SK-N-SH (cell line): ENCODE measurements at regions not wholly inside any gene's neighbourhood (a gene's known extent, or its start where the extent isn't known, plus 50 kb on each side); places are given as distances from the start of the nearest gene placed in this dataset.

Experiments
- CTCF ChIA-PET: fragments of 300-600, 350-600 bp; formaldehyde crosslinking; extraction: SDS; loops from one replicate; lab custom pipeline; 2021; lab: Yijun Ruan, JAX
- POLR2A ChIA-PET: fragments of 350-600 bp; sonication (Branson Sonifier 250); formaldehyde crosslinking; extraction: SDS; loops from one replicate; lab custom pipeline; 2020; ENCODE audit warnings: antibody characterized with exemption, inconsistent platforms; lab: Yijun Ruan, JAX
- DNase-seq: peaks from one replicate; pipeline ENCODE4 v3.0.0; 2012
- H2AFZ ChIP-seq: fragments of 200-600 bp; sonication (generic); 2 replicates; pipeline ENCODE4 v1.8.1; 2016; ENCODE audit warnings: antibody characterized with exemption, mild to moderate bottlenecking, low read depth
- H3F3A ChIP-seq: fragments of 200-600 bp; sonication (generic); replicated peaks from 2 replicates; pipeline ENCODE3; 2016; ENCODE audit warnings: antibody characterized with exemption, mild to moderate bottlenecking; ENCODE audit not compliant: insufficient read depth
- H3K27ac ChIP-seq, 2 experiments: fragments of 200-500 bp in 1 of 2; fragments of 200-600 bp in 1 of 2; sonication (Bioruptor generic) in 1 of 2; sonication (generic), shearing (Covaris generic) in 1 of 2; 2 replicates each; pipeline versions ENCODE4 v1.5.1 to v1.6.1; 2014 to 2016; ENCODE audit warnings: low read depth in 2 of 2, inconsistent platforms in 1 of 2, low read length in 1 of 2, mild to moderate bottlenecking in 1 of 2, mixed read lengths in 1 of 2
- H3K27me3 ChIP-seq: fragments of 200-600 bp; sonication (generic), shearing (Covaris generic); 2 replicates; pipeline ENCODE4 v1.6.1; 2016; ENCODE audit warnings: mixed run types; ENCODE audit not compliant: insufficient read depth
- H3K36me3 ChIP-seq, 2 experiments: fragments of 200-500 bp in 1 of 2; fragments of 200-600 bp in 1 of 2; sonication (Bioruptor generic) in 1 of 2; sonication (generic) in 1 of 2; replicated peaks in 1 of 2; 2 replicates each; pipeline versions ENCODE3 to v1.5.1; 2014 to 2016; ENCODE audit warnings: low read length in 1 of 2, mild to moderate bottlenecking in 1 of 2; ENCODE audit not compliant: insufficient read depth in 2 of 2, control insufficient read depth in 1 of 2
- H3K4me1 ChIP-seq, 2 experiments: fragments of 200-500 bp in 1 of 2; fragments of 200-600 bp in 1 of 2; sonication (Bioruptor generic) in 1 of 2; sonication (generic), shearing (Covaris generic) in 1 of 2; 2 replicates each; pipeline versions ENCODE4 v1.5.1 to v1.6.1; 2014 to 2016; ENCODE audit warnings: low read depth in 1 of 2, low read length in 1 of 2, mixed run types in 1 of 2; ENCODE audit not compliant: insufficient read depth in 2 of 2, control insufficient read depth in 1 of 2
- H3K4me2 ChIP-seq: fragments of 200-600 bp; sonication (generic), shearing (Covaris generic); 2 replicates; pipeline ENCODE4 v1.6.1; 2017; ENCODE audit warnings: mixed run types
- H3K4me3 ChIP-seq, 2 experiments: fragments of 200-500 bp in 1 of 2; fragments of 200-600 bp in 1 of 2; sonication (Bioruptor generic) in 1 of 2; sonication (generic), shearing (Covaris generic) in 1 of 2; 2 replicates each; pipeline versions ENCODE4 v1.5.1 to v1.8.1; 2014 to 2016; ENCODE audit warnings: low read depth in 2 of 2, inconsistent platforms in 1 of 2, low read length in 1 of 2, mild to moderate bottlenecking in 1 of 2, mixed read lengths in 1 of 2, moderate library complexity in 1 of 2
- H3K79me2 ChIP-seq: fragments of 200-600 bp; sonication (generic); 2 replicates; pipeline ENCODE4 v1.8.1; 2017; ENCODE audit warnings: mild to moderate bottlenecking; ENCODE audit not compliant: insufficient read depth
- H3K9ac ChIP-seq: fragments of 200-600 bp; sonication (generic); 2 replicates; pipeline ENCODE4 v1.6.1; 2017; ENCODE audit warnings: mixed run types
- H3K9me2 ChIP-seq: fragments of 200-600 bp; sonication (generic); 2 replicates; pipeline ENCODE4 v1.6.1; 2017; ENCODE audit warnings: mixed run types
- H3K9me3 ChIP-seq: fragments of 200-600 bp; sonication (generic); 2 replicates; pipeline ENCODE4 v1.6.1; 2017; ENCODE audit warnings: mixed run types, mild to moderate bottlenecking, moderate library complexity
- H4K20me1 ChIP-seq: fragments of 200-600 bp; sonication (generic); 2 replicates; pipeline ENCODE4 v1.6.1; 2017; ENCODE audit warnings: mild to moderate bottlenecking, mixed run types; ENCODE audit not compliant: insufficient read depth
- CHD2 ChIP-seq: fragments of 150-350 bp; IDR thresholded peaks from 2 replicates; pipeline ENCODE4 v1.6.1; 2018; ENCODE audit warnings: low read length; ENCODE audit not compliant: partially characterized antibody
- ELF1 ChIP-seq: IDR thresholded peaks from 2 replicates; pipeline ENCODE4 v1.4.0; 2012
- FOSL2 ChIP-seq: IDR thresholded peaks from 2 replicates; pipeline ENCODE4 v1.4.0; 2012; ENCODE audit warnings: low read depth, mild to moderate bottlenecking, moderate library complexity, borderline replicate concordance
- FOXJ3 ChIP-seq: sonication (generic); formaldehyde crosslinking; IDR thresholded peaks from 2 replicates; pipeline ENCODE4 v1.5.1; 2020; ENCODE audit warnings: mild to moderate bottlenecking, missing genetic modification reagents
- GABPA ChIP-seq: IDR thresholded peaks from 2 replicates; pipeline ENCODE4 v1.4.0; 2012; ENCODE audit warnings: low read depth, mild to moderate bottlenecking
- NRF1 ChIP-seq: IDR thresholded peaks from 2 replicates; pipeline ENCODE4 v1.6.1; 2012; ENCODE audit warnings: low read depth, mild to moderate bottlenecking, low read length
- RAD21 ChIP-seq: IDR thresholded peaks from 2 replicates; pipeline ENCODE4 v1.6.1; 2012; ENCODE audit warnings: mild to moderate bottlenecking, low read length
- RCOR1 ChIP-seq: fragments of 150-350 bp; IDR thresholded peaks from 2 replicates; pipeline ENCODE4 v1.6.1; 2017; ENCODE audit warnings: antibody characterized with exemption, low read length
- RFX5 ChIP-seq: IDR thresholded peaks from 2 replicates; pipeline ENCODE4 v1.6.1; 2012; ENCODE audit warnings: mild to moderate bottlenecking, improper control_type of control experiment, low read length
- RXRA ChIP-seq: IDR thresholded peaks from 2 replicates; pipeline ENCODE4 v1.4.0; 2012; ENCODE audit warnings: low read depth, mild to moderate bottlenecking, borderline replicate concordance
- SMC3 ChIP-seq: IDR thresholded peaks from 2 replicates; pipeline ENCODE4 v1.6.1; 2012; ENCODE audit warnings: low read depth, low read length, improper control_type of control experiment
- TCF12 ChIP-seq: IDR thresholded peaks from 2 replicates; pipeline ENCODE4 v1.4.0; 2012
- YY1 ChIP-seq: IDR thresholded peaks from 2 replicates; pipeline ENCODE4 v1.4.0; 2012; ENCODE audit warnings: low read depth, mild to moderate bottlenecking
- WGBS: methylation state at CpG from one replicate; pipeline ENCODE4 v1.1.6; 2017; ENCODE audit warnings: low lambda C conversion rate; 5-methylcytosine and 5-hydroxymethylcytosine counted together
- TF ChIP-seq, protein P1 (sequence below): fragments of 150-350 bp; IDR thresholded peaks from 2 replicates; pipeline ENCODE4 v1.6.1; 2016; ENCODE audit warnings: mild to moderate bottlenecking, low read depth, low read length
- TF ChIP-seq, protein P2 (sequence below): IDR thresholded peaks from 2 replicates; pipeline ENCODE4 v1.6.1; 2012; ENCODE audit warnings: mild to moderate bottlenecking, low read depth, low read length, moderate library complexity

DNA sequence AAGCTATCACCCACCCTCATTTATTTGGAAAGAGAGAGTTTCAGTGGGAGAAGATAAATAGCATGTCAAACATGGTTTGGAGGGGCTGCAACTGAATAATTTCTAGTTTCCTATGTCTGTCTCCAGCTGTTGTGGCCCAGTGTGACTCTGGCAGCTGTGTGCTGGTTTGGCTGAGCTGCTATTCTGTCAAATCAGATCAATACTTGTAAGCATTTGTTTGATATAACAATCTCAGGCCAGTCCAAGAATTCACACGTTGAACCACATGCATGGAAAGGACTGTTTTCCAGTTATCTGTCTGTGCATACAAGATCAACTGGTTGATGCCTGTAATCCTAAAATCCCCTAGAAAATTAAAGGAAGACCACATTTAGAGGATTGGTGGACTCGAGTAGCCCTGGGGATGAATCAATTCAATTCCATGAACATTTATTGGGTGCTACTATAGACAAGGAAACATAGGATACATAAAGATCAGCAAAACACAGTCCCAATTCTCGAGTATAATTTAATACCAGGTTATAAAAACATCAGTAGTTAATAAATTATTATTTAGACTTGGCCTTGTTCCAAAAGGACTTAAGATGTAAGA is 209.0 kb upstream of the PARD3B start:
- Histone ChIP-seq H3K27ac (no peak overlapping the region), H3K9ac (no peak overlapping the region), H3K27me3 (no peaks in the 10 kb centered on the region), H3K36me3 (no peaks in the 10 kb centered on the region), H3K9me2 (no peaks in the 10 kb centered on the region), H4K20me1 (no peaks in the 10 kb centered on the region), H3K4me3 (no peak overlapping the region), H3K9me3 (no peaks in the 10 kb centered on the region), H3F3A (no peaks in the 10 kb centered on the region), H2AFZ (no peak overlapping the region), H3K4me2 (no peak overlapping the region), H3K79me2 (no peaks in the 10 kb centered on the region), H3K4me1 (peaks cover 0 to 5% of the 10 kb centered on the region in 2 experiments; a peak in 1 of 4 replicates)
- POLR2A ChIA-PET = no interaction called here
- TF ChIP-seq RAD21 (no peak), GABPA (no peak), YY1 (no peak), RFX5 (no peak)
- TF ChIP-seq, protein P1, sequence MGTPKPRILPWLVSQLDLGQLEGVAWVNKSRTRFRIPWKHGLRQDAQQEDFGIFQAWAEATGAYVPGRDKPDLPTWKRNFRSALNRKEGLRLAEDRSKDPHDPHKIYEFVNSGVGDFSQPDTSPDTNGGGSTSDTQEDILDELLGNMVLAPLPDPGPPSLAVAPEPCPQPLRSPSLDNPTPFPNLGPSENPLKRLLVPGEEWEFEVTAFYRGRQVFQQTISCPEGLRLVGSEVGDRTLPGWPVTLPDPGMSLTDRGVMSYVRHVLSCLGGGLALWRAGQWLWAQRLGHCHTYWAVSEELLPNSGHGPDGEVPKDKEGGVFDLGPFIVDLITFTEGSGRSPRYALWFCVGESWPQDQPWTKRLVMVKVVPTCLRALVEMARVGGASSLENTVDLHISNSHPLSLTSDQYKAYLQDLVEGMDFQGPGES = no peak
- TF ChIP-seq, protein P2, sequence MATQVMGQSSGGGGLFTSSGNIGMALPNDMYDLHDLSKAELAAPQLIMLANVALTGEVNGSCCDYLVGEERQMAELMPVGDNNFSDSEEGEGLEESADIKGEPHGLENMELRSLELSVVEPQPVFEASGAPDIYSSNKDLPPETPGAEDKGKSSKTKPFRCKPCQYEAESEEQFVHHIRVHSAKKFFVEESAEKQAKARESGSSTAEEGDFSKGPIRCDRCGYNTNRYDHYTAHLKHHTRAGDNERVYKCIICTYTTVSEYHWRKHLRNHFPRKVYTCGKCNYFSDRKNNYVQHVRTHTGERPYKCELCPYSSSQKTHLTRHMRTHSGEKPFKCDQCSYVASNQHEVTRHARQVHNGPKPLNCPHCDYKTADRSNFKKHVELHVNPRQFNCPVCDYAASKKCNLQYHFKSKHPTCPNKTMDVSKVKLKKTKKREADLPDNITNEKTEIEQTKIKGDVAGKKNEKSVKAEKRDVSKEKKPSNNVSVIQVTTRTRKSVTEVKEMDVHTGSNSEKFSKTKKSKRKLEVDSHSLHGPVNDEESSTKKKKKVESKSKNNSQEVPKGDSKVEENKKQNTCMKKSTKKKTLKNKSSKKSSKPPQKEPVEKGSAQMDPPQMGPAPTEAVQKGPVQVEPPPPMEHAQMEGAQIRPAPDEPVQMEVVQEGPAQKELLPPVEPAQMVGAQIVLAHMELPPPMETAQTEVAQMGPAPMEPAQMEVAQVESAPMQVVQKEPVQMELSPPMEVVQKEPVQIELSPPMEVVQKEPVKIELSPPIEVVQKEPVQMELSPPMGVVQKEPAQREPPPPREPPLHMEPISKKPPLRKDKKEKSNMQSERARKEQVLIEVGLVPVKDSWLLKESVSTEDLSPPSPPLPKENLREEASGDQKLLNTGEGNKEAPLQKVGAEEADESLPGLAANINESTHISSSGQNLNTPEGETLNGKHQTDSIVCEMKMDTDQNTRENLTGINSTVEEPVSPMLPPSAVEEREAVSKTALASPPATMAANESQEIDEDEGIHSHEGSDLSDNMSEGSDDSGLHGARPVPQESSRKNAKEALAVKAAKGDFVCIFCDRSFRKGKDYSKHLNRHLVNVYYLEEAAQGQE = no peak
- WGBS = 31% methylated on average over 3 of the region's 3 CpGs
- no peak for DNase-seq
- CTCF ChIA-PET = interaction anchor here (0.5 to 0.8 kb wide), 2 partner anchors 294 to 1339 kb away, joined by 3 to 5 read pairs; no protein-coding TSS in a partner anchor

DNA sequence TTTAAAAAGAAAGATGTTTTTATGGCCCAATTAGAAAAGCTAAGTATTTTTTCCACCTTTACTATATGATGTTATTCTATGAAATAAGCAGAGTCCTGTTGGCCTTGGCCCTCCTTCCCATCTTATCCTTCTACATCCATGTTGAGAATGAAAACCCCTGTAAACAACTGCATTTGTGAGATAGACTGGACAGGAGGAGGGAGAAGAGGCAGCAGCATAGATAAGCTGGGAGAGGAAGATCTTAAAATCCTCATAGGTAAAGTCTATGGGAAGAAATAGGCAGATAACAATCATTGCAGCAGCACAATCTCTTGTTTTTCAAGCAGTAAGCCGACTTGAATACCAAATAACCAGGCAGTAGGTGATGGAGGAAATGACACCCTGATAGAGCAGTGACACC is 207.6 kb upstream of the PARD3B start:
- no peak overlapping the region for H3K27ac ChIP-seq
- H2AFZ ChIP-seq = no peak overlapping the region
- H3K4me3 ChIP-seq = no peak overlapping the region
- H3K4me1 ChIP-seq = peaks cover 0 to 5% of the 10 kb centered on the region in 2 experiments; a peak in 1 of 4 replicates
- no peaks in the 10 kb centered on the region for H3K79me2 ChIP-seq
- DNase-seq = no peak
- POLR2A ChIA-PET = no interaction called here
- no peaks in the 10 kb centered on the region for H3K9me2 ChIP-seq
- no peaks in the 10 kb centered on the region for H3F3A ChIP-seq
- CTCF ChIA-PET = interaction anchor here (1.1 to 1.7 kb wide), 2 partner anchors 20 to 288 kb away, joined by 3 to 4 read pairs; no protein-coding TSS in a partner anchor
- no peaks in the 10 kb centered on the region for H3K27me3 ChIP-seq
- H3K36me3 ChIP-seq = no peaks in the 10 kb centered on the region
- TF ChIP-seq ELF1 = no peak
- TF ChIP-seq, protein P1 = no peak
- TF ChIP-seq YY1 = no peak
- no peak for TF ChIP-seq RXRA
- TF ChIP-seq RCOR1 = no peak
- no peak for TF ChIP-seq NRF1
- no peak for TF ChIP-seq SMC3
- no peak for TF ChIP-seq GABPA
- TF ChIP-seq FOXJ3 (CRISPR knock-in tag) = no peak
- TF ChIP-seq FOSL2 = no peak
- TF ChIP-seq TCF12 = no peak
- TF ChIP-seq CHD2 = no peak
- no peak overlapping the region for H3K4me2 ChIP-seq
- 84% methylated on average over 1 of the region's 1 CpG for WGBS
- H3K9ac ChIP-seq = no peak overlapping the region
- H4K20me1 ChIP-seq = no peaks in the 10 kb centered on the region
- no peaks in the 10 kb centered on the region for H3K9me3 ChIP-seq
